HG03135 (cell line): ENCODE measurements at regions not wholly inside any gene's neighbourhood (a gene's known extent, or its start where the extent isn't known, plus 50 kb on each side); places are given as distances from the start of the nearest gene placed in this dataset.

Source experiments
- ATAC-seq: cut with Tn5 transposase; IDR thresholded peaks from one replicate; pipeline ENCODE4 v1.9.1; 2021; ENCODE audit warnings: mild to moderate bottlenecking, moderate library complexity; ENCODE audit not compliant: unreplicated experiment

DNA sequence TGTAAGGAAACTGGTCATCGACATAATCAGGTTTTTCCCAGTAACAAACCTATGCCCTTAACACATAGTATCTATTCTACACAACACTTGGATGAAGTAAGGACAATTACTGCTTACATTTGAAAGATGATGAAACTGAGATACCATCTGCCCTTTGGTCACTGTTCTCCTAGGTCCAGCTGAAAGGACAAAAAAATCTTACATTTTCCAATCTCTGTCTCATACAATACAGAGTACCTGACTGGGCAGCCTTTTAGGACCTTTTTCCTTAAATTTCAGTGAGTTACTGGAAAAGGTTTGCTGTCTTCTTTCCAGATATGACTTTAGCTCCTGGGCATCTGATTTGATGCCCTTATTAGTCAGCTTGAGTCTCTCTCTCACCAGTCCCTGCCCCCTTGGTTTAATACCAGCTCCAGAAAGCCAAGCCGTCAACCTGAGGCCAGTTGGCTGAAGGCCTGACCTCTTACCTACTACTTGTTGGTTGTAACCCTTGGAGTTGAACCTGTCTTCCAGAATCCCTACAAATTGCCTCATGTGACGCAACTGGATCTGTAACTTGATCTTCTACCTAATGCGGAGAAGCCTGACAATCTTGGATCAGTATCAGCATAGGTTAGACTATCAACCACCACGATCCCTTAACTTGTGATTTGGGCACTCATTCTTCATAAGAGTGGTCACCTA, 355.3 kb upstream of the ZNF385D start:
- ATAC-seq, result no peak

GRCh38 chr3:22111226-22111625, 360.2 kb upstream of the ZNF385D start:
- ATAC-seq, result no peak

DNA sequence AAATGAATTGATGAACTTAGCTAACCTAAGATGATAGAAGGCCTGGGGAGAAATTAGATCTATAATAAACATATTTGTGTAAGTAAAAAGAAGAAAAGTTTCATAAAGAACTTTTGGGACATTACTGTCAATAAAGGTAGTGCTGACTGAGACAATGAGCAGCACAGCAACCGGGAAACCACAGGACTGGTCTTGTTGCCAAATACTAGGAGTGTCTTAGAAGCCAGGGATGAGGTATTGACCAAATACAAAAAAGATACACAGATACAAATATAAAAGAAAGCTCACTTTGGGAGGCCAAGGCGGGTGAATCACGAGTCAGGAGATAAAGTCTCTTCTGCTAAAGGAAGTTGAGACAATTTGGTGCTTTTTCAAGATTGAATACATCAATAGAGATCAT, 362.4 kb upstream of the ZNF385D start:
- no peak for ATAC-seq

DNA sequence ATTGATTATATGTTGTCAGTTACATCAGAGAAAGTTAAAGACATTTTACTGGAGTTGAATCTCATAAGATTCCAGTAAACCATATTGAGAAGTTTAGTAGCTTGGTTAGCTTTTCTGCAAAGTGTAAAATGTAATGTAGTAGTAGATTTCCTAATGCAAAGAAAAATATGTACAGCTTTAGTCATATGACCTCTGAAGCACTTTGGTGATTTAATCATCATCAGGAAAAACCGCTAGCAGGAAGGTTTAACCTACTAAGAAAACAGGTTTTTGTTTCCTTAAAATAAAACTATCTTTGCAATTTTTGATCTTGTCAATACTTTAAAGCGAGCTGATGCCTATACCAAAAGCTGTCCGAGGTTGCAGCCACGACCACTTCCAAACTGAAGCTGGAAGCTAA, 364.6 kb upstream of the ZNF385D start:
- no peak for ATAC-seq

DNA sequence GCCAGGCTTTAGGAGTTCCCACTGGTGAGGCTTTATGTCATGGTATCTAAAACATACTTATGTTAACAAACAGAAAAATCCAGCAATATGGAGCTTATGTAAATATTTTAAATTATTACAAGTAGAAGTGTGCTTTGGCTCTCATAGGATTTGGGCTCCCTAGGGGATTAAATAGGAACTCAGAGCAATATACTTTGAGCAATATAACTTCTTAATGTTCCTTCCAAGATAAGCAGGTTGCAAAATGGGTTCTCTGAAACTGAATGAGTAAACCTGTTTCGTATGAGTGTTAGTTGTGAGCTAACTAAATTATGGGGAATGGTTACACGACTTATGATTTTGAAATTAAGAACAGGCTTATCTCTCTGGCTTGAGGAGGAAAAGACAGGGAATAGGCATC, 366.1 kb upstream of the ZNF385D start:
- no peak for ATAC-seq

- no peak for ATAC-seq
These were observed 366.8 kb upstream of the ZNF385D start for GRCh38 chr3:22117751-22118346.

DNA sequence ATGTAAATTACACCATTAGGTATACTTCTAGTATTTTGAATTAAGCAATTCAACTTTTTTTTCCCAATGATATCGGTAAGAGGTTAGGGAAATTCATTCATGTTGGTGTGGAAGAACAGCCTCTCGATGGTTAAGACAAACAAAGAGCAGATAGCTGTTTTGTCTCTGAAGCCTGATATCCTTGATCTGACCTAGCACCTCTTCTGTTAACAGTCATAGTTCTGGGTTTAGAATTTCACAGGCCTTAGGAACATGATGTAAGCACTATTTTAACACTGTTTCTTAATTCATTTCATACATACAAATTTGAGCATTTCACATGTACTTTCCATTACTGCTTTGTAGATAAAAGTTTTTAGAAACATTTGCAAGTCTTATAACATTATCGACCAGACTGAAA, 367.5 kb upstream of the ZNF385D start:
- ATAC-seq, result no peak

GRCh38 chr3:22121068-22121701, 370.2 kb upstream of the ZNF385D start:
- ATAC-seq, result peak; percentile 50

- ATAC-seq, result peak; percentile 84
These were observed 371.6 kb upstream of the ZNF385D start for GRCh38 chr3:22122567-22122966.

- no peak for ATAC-seq
These were observed 378.1 kb upstream of the ZNF385D start for GRCh38 chr3:22129101-22129500.

DNA sequence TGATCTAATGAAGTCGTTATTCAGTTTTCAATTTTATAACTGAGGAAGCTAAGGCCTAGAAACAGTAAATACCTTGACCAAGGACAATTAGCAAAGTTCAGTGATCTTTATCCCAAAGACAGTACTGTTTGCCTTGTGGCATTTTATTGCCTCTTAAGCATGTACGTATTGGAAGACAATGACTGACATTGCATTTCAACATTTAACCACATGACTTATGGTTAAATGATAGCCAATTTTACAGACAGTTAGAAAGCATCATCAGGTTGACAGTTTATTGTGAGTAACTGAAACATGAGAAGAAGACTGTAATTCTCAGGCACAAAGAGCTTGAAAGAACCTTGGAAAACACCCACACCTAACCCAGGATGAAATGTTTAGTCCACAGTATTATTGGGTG, 390.8 kb upstream of the ZNF385D start:
- no peak for ATAC-seq

DNA sequence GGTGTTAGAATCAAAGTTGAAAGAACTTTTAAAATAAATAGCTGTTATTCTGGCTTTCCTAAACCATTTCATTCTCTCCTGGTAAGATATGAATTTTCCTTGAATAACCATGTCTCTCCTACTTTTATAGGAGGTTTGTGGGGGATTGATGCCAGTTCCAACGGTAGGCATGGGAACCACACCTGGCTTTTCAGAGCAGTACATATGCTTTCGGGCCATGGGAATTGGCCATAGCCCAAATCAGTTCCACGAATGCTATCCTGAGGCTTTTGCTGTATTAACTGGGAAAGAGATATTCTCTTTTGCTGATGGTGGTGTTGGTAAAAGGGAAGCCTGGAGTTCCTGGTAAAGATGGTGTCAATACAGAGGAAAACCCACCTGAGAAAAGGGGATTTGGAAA, 396.2 kb upstream of the ZNF385D start:
- no peak for ATAC-seq

- no peak for ATAC-seq
These were observed 405.9 kb upstream of the ZNF385D start for GRCh38 chr3:22156868-22157267.

DNA sequence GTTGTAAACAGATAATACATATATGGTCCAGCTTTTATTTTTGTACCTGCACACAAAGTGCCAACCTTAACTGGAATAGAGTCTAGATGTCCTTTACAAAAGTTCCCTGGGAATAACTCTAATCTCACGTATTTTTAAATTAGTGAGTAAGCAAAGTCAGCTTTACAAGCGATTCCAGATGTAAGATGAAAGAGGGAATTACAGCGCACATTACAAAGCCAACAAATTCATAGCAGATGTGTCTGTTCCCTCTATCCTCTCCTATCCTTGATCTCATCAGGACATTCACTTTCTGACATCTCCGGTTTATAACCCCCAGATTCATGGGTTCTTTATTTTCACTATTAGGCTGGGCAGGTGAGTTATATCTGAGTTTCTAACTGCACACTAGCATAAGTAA, 406.8 kb upstream of the ZNF385D start:
- no peak for ATAC-seq

DNA sequence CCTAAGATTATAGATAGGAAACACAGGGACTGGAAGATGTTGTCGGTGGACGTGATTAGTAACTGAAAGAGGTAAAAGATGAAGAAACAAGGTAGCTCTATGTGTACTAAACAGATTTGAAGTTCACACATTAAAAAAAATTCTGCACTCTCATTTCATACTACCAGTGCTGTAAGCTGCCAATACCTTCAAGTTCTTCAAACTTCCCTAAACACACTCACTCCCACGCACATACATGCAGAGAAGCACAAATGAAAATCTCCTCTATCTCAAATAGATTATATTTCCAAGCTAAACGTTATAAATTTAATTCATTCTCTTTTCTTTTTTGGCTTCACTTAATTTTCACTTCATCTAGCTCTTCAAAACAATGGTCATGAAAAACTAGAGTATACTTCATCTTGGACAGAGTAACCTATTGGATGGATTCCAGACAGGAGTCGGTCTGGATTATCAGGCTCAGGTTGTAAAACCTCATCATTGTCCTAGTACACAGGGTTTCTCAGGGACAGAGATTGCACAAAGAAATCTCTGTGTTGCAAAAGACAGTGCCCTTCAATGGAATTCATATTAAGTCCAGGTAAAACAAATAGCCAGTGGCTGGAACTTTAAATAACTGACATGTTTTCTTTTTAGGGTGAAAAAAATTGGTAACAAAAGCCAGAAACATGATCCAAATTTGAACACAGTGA, 408.1 kb upstream of the ZNF385D start:
- no peak for ATAC-seq

DNA sequence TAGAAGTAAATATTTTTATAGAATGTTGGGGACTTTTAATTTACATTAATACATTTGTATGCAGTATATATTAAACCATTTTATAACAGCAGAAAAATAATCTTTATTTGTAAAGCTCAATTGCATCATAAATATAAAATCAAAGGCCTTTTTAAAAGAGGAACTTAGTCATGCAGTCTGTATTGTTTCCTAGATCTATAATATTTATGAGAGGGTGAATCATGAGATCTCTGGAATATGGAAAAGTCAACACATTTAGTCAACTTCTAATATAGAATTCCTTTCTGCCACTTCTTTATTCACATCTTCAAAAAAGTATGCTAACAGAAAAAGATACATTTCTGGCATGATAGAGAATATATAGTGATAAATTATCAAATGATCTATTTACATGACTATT, 410.3 kb upstream of the ZNF385D start:
- no peak for ATAC-seq

GRCh38 chr3:22170370-22170769, 419.4 kb upstream of the ZNF385D start:
- no peak for ATAC-seq

- ATAC-seq, result no peak
These were observed 422.0 kb upstream of the ZNF385D start for GRCh38 chr3:22172964-22173363.

DNA sequence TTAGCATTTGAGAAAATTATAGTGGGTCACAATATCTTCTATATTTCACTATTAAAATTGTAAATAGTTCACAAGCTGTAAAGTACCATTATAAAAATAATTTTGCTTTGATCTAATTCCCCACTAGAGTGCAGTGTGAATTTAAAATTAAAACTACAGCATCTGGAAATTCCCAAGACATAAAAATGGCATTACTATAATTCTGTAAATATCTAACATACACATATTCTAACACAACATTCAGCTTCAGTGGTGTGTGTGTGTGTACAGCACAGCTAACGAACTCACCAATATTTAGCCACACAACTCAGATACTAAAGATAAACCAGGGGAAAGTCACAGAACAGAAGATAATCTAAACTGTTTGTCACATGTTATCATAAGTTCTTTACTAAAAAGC, 424.9 kb upstream of the ZNF385D start:
- no peak for ATAC-seq

DNA sequence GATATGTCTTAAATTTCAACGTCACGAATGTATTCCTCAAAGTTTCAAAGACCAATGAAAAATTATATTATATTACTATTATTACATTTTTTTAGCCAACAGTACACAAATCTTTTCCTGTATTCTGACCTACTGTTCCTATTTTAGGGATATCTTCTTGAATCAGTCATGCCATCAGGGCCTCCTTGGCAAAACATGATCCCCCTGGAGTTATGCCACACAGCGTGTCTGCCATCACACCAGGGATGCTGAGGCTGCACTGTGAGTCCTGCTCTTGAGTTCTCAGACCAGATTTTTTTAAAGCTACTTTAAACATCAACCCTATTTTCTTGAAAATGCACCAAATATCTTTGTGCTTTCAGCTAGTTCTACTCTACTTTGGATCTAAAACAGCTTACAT, 425.9 kb upstream of the ZNF385D start:
- no peak for ATAC-seq

DNA sequence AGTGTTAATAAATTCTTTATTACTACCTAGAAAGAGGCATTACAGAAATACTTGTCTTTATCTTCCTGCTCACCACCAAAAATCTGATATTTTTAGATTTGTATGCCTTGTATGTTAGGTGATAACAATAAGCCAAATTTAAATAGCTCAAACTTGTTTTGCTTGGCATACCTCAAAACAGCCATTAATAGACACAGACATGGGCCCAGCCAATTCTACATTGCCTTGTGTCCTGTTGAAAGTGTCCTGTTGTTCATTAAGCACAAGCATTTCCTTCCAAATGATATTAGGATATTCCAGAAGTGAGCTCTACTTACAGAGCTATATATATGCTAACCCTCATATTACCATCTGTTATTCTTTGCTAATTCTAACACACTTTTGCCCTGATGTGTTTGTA, 438.6 kb upstream of the ZNF385D start:
- ATAC-seq, result no peak

DNA sequence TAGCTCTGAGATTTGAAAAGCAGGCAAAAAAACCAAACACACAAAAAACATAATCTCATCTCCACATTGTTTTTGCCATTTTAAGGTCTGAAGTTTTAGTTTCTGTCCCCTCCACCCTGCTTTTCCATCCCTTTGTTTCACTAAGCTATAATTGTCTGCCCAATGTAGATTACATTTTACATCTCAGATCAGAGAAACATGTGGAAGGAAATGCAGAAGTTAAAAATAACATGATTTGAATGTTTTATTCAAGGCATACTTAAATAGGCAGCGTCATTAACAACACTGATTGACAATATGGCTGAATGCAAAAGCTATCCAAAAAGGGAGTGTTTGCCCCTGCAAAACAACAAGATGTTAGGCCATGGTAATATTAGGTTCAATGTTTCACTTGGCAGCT, 448.1 kb upstream of the ZNF385D start:
- ATAC-seq, result no peak
